MM.1S (cell line): ENCODE measurements at regions not wholly inside any gene's neighbourhood (a gene's known extent, or its start where the extent isn't known, plus 50 kb on each side); places are given as distances from the start of the nearest gene placed in this dataset.

Experiments used
- DNase-seq: peaks from one replicate; pipeline ENCODE4 v3.0.0-alpha.2; 2015
- H2AFZ ChIP-seq: fragments of 300-600 bp; sonication (generic); 2 replicates; pipeline ENCODE4 v1.6.0; 2016; ENCODE audit warnings: antibody characterized with exemption, low read length
- H3F3A ChIP-seq: fragments of 300-600 bp; sonication (generic); 2 replicates; pipeline ENCODE4 v1.6.1; 2016; ENCODE audit warnings: mild to moderate bottlenecking, antibody characterized with exemption, low read length, moderate library complexity, mixed read lengths; ENCODE audit not compliant: insufficient read depth
- H3K27ac ChIP-seq: fragments of 300-600 bp; sonication (generic); 2 replicates; pipeline ENCODE4 v1.5.1; 2016; ENCODE audit warnings: mild to moderate bottlenecking, low read length
- H3K27me3 ChIP-seq: fragments of 300-600 bp; sonication (generic); replicated peaks from 2 replicates; pipeline ENCODE4 v1.6.0; 2016; ENCODE audit warnings: low read length; ENCODE audit not compliant: insufficient read depth
- H3K36me3 ChIP-seq: fragments of 300-600 bp; sonication (generic); replicated peaks from 2 replicates; pipeline ENCODE4 v1.6.1; 2016; ENCODE audit warnings: mild to moderate bottlenecking, low read length, mixed read lengths; ENCODE audit not compliant: insufficient read depth
- H3K4me1 ChIP-seq: fragments of 300-600 bp; sonication (generic); 2 replicates; pipeline ENCODE4 v1.6.1; 2016; ENCODE audit warnings: low read length, mixed read lengths
- H3K4me2 ChIP-seq: fragments of 300-600 bp; sonication (generic); 2 replicates; pipeline ENCODE4 v1.6.0; 2016; ENCODE audit warnings: low read depth, low read length
- H3K4me3 ChIP-seq: fragments of 300-600 bp; sonication (generic); 2 replicates; pipeline ENCODE4 v1.5.1; 2016; ENCODE audit warnings: low read length, mixed read lengths
- H3K79me2 ChIP-seq: fragments of 300-600 bp; sonication (generic); 2 replicates; pipeline ENCODE4 v1.6.1; 2016; ENCODE audit warnings: mixed run types, low read length, mixed read lengths
- H3K9ac ChIP-seq: fragments of 300-600 bp; sonication (generic); 2 replicates; pipeline ENCODE4 v1.6.1; 2016; ENCODE audit warnings: low read length, mixed read lengths
- H3K9me2 ChIP-seq: fragments of 300-600 bp; sonication (generic); replicated peaks from 2 replicates; pipeline ENCODE4 v1.6.1; 2016; ENCODE audit warnings: mild to moderate bottlenecking, low read length, mixed read lengths; ENCODE audit not compliant: insufficient read depth
- H3K9me3 ChIP-seq: fragments of 300-600 bp; sonication (generic); replicated peaks from 2 replicates; pipeline ENCODE4 v1.6.1; 2016; ENCODE audit warnings: mild to moderate bottlenecking, low read length, mixed read lengths; ENCODE audit not compliant: insufficient read depth
- H4K20me1 ChIP-seq: fragments of 300-600 bp; sonication (generic); 2 replicates; pipeline ENCODE4 v1.6.1; 2016; ENCODE audit warnings: mild to moderate bottlenecking, low read length, moderate library complexity, mixed read lengths; ENCODE audit not compliant: insufficient read depth
- EZH2 ChIP-seq: fragments of 300-600 bp; sonication (generic); optimal IDR thresholded peaks from 2 replicates; pipeline ENCODE3; 2017; ENCODE audit warnings: low read depth, mild to moderate bottlenecking, antibody characterized with exemption, low read length, mixed read lengths
- EZH2phosphoT487 ChIP-seq: fragments of 300-600 bp; sonication (generic); IDR thresholded peaks from 2 replicates; pipeline ENCODE4 v1.6.1; 2018; ENCODE audit warnings: antibody characterized with exemption, low read length
- TF ChIP-seq, protein P1 (sequence below): fragments of 300-600 bp; sonication (generic); IDR thresholded peaks from 2 replicates; pipeline ENCODE4 v1.5.1; 2016; ENCODE audit warnings: antibody characterized with exemption, low read length, mixed read lengths

DNA sequence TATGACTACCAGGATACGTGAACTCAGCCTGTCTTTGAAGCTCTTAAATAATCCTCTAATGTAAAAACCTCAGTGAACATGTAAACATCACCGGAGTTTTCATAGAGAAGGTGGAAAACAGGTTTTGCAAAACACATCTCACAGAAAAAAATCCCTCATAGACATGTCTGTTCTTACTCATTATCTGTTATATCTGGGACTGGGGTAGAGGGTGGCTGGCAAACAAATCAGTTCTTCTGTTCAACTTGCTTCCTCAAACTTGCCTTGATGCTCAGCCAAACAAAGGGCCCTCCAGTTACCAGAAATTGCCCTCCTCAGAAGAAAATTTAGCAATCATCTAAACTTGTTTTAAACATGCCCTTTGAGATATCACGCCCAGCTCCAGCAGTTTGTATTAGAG is 66.1 kb upstream of the CXADR start:
- no peaks in the 10 kb centered on the region for H3K9me3 ChIP-seq
- H3K4me3 ChIP-seq = no peak overlapping the region
- no peaks in the 10 kb centered on the region for H3F3A ChIP-seq
- no peaks in the 10 kb centered on the region for H3K79me2 ChIP-seq
- no peaks in the 10 kb centered on the region for H3K27me3 ChIP-seq
- no peak overlapping the region for H2AFZ ChIP-seq
- no peak overlapping the region for H3K9ac ChIP-seq
- no peak overlapping the region for H3K27ac ChIP-seq
- DNase-seq = no peak
- no peak overlapping the region for H3K4me2 ChIP-seq
- no peaks in the 10 kb centered on the region for H3K4me1 ChIP-seq
- no peaks in the 10 kb centered on the region for H4K20me1 ChIP-seq
- no peaks in the 10 kb centered on the region for H3K9me2 ChIP-seq
- TF ChIP-seq EZH2phosphoT487 = no peak
- TF ChIP-seq, protein P1, sequence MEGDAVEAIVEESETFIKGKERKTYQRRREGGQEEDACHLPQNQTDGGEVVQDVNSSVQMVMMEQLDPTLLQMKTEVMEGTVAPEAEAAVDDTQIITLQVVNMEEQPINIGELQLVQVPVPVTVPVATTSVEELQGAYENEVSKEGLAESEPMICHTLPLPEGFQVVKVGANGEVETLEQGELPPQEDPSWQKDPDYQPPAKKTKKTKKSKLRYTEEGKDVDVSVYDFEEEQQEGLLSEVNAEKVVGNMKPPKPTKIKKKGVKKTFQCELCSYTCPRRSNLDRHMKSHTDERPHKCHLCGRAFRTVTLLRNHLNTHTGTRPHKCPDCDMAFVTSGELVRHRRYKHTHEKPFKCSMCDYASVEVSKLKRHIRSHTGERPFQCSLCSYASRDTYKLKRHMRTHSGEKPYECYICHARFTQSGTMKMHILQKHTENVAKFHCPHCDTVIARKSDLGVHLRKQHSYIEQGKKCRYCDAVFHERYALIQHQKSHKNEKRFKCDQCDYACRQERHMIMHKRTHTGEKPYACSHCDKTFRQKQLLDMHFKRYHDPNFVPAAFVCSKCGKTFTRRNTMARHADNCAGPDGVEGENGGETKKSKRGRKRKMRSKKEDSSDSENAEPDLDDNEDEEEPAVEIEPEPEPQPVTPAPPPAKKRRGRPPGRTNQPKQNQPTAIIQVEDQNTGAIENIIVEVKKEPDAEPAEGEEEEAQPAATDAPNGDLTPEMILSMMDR = no peak
- no peak for TF ChIP-seq EZH2
- no peaks in the 10 kb centered on the region for H3K36me3 ChIP-seq

DNA sequence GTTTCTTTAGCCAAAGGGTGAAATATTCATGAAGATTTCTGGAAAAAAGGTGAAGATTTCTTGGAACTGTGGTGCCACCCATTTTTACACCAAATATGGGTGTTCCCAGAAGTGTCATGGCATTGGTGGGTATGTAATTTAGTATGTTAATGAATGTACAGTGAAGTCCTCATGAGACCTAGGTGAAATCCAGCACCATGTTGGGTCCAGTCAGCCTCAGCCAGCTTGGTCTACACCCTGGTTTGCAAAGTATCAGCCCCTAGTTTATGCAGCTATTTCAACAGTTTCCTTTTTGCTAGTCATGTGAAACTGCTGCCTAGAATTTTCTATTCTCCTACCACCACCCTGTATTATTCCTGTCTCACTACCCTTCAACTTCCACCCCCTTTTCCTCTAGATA is 63.1 kb upstream of the CXADR start:
- Histone ChIP-seq H3K4me3 (no peak overlapping the region), H3K27ac (no peak overlapping the region), H3K9ac (no peak overlapping the region), H3K4me1 (no peaks in the 10 kb centered on the region), H3K9me3 (no peaks in the 10 kb centered on the region), H3K4me2 (no peak overlapping the region), H3K27me3 (no peaks in the 10 kb centered on the region), H4K20me1 (no peaks in the 10 kb centered on the region), H2AFZ (no peak overlapping the region), H3K9me2 (no peaks in the 10 kb centered on the region), H3K36me3 (no peaks in the 10 kb centered on the region), H3K79me2 (no peaks in the 10 kb centered on the region), H3F3A (no peaks in the 10 kb centered on the region; the same call in 1 of the 2 replicates)
- TF ChIP-seq, protein P1 = no peak
- no peak for TF ChIP-seq EZH2
- DNase-seq = no peak

DNA sequence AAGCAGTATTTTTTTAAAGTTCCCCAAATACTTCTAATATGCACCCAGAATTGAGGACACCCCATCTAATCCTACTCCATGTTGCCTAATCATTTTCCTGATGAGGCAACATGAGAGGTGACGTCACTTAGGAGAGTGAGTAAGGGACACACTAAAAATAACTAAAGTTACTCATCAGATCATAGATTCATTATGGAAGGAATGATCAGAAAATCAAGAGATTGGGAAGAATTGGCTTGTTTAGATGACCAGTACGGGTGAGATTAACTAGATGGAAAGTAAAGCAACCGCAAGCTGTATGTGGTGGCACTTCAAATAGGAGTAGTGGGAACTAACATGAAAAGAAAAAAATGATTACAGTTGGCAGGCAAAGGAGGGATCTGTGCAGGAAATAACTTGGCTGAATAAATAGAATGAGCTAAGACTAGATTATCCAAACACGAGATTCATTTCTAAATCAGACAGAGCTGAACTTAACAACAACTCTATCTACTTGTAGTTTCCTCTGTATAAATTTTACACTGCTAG is 61.4 kb upstream of the CXADR start:
- H3K36me3 ChIP-seq = no peaks in the 10 kb centered on the region
- no peak overlapping the region for H3K4me2 ChIP-seq
- no peaks in the 10 kb centered on the region for H4K20me1 ChIP-seq
- H3F3A ChIP-seq = no peaks in the 10 kb centered on the region; the same call in 1 of the 2 replicates
- no peak overlapping the region for H3K27ac ChIP-seq
- no peaks in the 10 kb centered on the region for H3K27me3 ChIP-seq
- no peaks in the 10 kb centered on the region for H3K9me3 ChIP-seq
- TF ChIP-seq EZH2phosphoT487 = no peak
- TF ChIP-seq EZH2 = no peak
- TF ChIP-seq, protein P1 = no peak
- no peak overlapping the region for H3K4me3 ChIP-seq
- H3K9me2 ChIP-seq = no peaks in the 10 kb centered on the region
- no peaks in the 10 kb centered on the region for H3K4me1 ChIP-seq
- no peak for DNase-seq
- no peak overlapping the region for H3K9ac ChIP-seq
- H3K79me2 ChIP-seq = no peaks in the 10 kb centered on the region
- H2AFZ ChIP-seq = no peak overlapping the region
